NCI-H446 (cell line): ENCODE measurements at regions not wholly inside any gene's neighbourhood (a gene's known extent, or its start where the extent isn't known, plus 50 kb on each side); places are given as distances from the start of the nearest gene placed in this dataset.
"Not testable (repeated sequence)": the region's sequence is repeated elsewhere in the genome, so short reads cannot be mapped to it uniquely, and the experiment has no call there.

Experiments
- DNase-seq, 2 experiments: peaks; one replicate each; lab custom pipeline; 2025; lab: John Stamatoyannopoulos, UW

GRCh38 chr17:445839-446238 is 93.2 kb upstream of the RPH3AL start, which contains the start of gene RFLNB:
RFLNB (minus strand) TSS chr17:445939.
- not testable (repeated sequence) for DNase-seq

- no peak for DNase-seq
Measured at GRCh38 chr17:444879-445454, 92.4 kb upstream of the RPH3AL start.

DNA sequence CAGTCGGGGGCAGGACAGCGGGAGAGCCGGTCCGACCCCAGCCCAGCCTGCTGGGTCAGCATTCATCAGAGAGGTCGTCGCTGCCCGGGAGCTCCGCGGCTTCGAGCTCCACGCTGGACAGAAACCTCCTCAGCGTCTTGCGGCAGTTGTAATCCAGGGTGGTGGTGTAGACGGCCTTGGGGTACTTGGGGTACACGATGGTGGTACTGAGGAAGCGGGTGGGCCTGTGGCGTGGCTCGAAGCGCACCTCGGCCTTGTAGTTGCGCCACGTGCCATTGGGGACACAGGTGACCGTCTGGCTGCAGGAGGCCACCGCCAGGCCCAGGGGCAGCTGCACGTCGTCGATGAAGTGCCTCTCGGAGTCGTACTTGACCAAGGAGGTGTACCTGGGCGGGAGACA is 90.5 kb upstream of the RPH3AL start:
- DNase-seq = no peak

DNA sequence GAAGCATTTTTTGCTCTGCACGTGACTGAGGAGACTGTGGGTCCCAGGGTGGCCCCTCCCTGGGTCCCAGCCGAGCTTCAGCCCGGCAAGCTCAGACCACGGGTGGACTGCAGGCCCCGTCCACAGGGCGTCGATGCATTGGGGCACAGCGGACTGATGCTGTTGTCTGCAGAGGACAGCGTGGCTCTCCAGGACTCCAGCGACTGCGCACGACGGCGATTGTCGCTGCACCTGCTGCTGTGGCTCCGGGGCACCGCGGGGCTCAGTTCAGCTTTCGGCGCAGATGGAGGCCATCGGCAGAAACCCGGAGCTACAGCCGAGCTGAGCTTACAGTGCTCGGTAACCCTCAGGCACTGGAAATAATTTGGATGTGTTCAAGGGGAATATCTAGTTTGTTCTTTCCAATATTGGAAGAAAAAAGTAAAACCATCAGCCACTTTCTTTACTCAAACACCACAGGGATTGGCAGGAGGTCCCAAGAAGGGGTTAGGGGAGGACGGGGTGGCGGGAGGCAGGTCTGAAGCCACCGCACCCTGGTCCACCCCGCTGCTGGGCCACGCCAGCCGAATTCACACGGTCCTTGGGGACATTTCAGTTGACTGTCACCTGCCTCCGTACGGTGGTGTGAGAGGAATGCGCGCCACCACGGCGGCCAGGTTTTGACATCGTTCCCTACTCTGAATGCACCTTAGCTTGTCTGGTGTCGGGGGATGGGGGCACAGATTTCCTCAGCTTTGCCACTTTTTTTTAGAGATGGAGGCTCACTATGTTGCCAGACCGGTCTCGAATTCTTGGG is 88.7 kb upstream of the RPH3AL start:
- no peak for DNase-seq

DNA sequence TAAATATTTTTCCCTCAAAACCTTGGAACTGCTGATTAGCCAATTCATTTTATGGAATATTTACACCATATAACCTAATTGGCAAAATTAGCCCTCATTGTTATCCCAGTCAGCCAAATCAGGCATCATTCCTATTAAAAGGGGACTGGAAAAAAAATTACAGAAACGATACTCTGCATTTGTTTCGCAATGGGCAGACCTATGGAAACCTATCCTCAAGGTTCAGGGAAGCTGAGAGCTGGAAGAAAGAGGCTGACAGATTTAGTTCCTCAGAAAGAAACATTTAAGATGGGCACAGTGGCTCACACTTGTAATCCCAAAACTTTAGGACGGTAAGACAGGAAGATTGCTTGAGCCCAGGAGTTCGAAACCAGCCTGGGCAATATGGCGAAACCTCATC is 85.6 kb upstream of the RPH3AL start:
- DNase-seq = no peak

DNA sequence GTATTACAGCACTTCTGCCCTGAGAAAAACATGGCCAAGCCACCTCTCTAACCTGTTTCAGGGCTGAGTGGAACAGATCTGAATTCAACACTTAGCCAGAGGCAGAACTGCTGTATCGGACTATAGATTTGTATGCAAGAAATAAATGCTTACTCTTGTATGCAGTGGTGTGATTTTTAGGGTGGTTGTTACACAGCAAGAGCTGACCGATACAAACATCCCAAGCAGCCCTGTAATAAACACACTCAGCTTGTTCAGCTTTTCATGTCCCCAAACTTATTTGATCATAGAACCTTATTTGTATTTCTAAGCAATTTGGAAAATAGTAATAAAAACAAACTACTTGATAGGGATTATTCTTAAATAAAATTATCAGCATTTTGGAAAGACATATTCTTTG is 84.9 kb upstream of the RPH3AL start:
- DNase-seq = no peak

DNA sequence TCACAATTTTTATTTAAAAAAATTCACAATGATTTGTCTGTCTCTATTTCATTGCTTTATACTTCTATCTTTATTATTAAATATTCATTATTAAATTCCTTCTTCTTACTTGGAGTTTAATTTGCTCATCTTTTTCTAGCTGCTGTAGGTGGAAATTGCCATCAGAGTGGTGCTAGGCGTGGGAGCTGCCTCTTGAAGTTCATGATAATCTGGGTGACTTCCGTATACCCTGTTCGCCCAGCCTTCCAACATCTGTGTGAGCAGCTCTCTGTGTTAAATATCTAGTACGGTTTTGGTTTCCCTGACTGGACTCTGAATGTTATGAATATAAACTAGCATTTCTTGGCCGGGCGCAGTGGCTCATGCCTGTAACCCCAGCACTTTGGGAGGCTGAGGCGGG is 84.0 kb upstream of the RPH3AL start:
- DNase-seq = no peak

DNA sequence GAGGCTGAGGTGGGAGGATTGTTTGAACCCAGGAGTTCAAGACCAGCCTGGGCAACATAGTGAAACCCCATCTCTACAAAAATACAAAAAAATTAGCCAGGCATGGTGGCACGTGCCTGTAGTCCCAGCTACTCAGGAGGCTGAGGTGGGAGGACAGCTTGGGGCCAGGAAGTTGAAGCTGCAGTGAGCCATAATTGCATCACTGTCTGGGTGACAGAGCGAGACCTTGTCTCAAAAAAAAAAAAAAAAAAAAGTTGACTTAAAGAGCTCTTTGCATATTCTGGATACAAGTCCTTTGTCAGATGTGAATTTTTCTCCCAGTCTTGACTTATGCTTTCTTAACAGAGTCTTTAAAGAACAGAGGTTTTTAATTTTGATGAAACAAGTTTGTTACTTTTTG is 79.9 kb upstream of the RPH3AL start:
- not testable (repeated sequence) for DNase-seq

DNA sequence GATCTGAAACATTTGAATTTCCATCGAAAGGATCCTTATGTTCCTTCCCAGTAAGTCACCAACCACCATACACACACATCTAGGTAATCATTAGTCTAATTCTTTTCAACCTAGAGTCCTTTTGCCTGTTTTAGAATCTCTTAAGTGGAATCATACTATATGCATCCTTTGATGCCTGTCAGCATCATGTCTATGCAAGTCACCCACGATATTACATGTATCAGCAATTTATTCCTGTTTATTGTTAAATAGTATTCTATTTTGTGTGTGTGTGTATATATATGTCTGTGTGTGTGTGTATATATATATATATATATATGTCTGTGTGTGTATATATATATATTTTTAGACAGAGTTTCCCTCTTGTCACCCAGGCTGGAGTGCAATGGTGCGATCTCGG is 78.9 kb upstream of the RPH3AL start:
- DNase-seq = no peak

DNA sequence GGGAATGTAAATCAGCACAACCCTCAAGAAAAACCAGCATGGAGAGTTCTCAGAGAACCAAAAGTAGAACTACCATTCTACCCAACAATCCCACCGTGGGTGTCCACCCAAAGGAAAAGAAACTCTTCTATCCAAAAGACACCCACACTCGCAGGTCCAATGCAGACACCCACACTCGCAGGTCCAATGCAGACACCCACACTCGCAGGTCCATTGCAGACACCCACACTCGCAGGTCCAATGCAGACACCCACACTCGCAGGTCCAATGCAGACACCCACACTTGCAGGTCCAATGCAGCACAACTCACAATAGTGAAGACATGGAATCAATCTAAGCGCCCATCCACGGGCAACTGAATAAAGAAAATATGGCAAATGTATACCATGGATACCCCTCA is 77.0 kb upstream of the RPH3AL start:
- DNase-seq = no peak

DNA sequence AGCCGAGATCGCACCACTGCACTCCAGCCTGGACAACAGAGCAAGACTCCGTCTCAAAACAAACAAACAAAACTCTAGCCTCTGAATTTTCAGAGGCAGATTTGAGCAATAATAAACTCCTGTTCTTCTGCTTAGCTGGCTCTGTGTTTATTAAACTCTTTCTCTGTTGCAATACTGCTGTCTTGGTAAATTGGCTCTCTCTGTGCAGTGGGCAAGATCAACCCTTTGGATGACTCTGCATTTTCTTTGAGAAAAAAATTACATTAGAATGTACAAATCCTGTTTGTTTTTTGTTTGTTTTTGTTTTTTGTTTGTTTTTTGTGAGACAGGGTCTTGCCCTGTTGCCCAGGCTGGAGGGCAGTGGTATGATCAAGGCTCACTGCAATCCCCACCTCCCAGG is 75.8 kb upstream of the RPH3AL start:
- DNase-seq = no peak

- no peak for DNase-seq
Measured at GRCh38 chr17:427891-428290, 75.3 kb upstream of the RPH3AL start.

- DNase-seq = no peak
Measured at GRCh38 chr17:427327-427726, 74.7 kb upstream of the RPH3AL start.

DNA sequence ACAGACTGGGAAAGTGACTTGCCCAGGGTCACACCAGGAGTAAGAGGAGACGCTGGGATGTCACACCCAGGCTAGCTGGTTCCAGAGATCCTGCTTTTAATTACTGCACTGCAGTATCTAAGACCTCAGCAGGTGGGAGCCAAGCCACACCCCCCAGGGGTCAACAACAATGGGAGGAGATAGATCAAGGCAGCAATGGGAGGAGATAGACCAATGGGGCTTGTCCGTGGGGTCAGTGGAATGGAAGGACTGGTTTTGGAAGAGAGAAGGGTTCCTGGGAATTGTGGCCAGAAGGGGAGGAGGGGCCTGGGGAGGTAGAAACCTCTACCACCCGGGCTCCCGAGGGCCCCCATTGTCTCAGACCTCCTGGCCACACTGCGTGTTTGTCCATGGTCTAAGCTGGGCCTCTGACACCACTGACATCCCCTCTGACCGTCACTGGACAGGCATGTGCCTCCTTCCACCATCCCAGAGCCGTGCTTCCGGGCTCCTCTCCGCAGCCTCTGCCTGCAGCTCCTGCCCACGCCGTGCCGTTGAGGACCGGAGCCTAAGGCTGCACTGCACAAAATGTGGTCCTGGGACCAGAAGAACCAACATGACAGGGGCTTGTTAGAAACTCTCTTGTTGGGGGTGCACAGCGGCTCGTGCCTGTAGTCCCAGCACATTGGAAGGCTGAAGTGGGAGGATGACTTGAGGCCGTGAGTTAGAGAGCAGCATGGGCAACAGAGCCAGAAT is 69.8 kb upstream of the RPH3AL start:
- no peak for DNase-seq

DNA sequence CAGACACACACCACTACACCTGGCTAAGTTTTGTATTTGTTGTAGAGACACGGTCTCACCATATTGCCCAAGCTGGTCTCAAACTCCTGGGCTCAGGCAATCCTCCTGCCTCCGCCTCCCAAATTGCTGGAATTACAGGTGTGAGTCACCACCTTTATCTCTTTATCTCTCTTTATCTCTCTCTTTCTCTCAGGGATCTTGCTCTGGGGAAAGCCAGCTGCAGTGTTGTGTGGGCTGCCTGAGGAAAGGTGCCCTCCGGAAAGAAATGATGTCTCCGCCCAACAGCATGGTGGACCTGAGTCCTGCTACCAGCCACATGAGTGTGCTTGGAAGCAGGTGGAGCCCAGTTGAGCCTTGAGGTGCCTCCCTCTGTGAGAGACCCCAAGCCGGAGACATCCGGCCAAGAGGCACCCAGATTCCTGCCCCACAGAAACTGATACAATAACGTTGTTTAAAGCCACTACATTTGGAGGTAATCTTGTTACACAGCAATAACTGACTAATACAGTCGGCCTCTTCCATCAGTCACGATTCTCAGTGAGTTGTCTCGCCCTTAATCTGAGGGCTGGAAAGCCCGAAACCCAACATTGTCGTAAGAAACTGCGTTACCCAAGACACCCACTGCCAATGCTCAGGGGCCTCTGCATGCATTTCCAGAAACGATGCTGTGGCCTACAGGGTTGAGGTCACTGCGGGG is 68.0 kb upstream of the RPH3AL start:
- no peak for DNase-seq

DNA sequence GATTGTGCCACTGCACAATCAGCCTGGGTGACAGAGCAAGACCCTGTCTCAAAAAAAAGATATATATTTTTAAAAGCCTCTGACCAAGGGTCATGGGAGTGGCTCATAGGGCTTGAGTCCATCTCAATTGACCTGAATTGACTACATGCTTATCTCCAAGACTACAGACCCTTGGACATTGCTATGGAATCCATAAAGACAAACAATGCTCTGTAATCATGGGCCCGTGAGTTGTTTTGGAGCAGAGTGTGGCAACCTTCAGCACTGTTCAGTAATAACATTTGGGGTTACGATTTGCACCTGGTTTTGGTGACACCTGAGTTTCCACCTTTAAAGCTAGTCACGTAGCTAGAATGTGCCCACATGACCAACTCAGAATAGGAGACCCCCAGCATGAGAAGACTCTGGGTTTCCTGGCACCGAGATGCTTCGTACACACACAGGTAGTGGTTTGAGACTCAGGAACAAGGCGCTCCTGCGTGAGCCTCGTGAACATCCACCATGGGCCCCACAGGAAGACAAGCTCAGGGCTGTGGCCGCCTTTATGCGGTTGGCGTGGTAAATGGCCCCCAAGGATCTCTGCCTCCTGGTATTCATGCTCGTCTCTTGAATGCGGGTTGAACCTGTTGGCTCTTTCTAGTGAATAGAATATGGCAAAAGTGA is 66.6 kb upstream of the RPH3AL start:
- no peak for DNase-seq

- no peak for DNase-seq
Measured at GRCh38 chr17:418421-418751, 65.8 kb upstream of the RPH3AL start.

DNA sequence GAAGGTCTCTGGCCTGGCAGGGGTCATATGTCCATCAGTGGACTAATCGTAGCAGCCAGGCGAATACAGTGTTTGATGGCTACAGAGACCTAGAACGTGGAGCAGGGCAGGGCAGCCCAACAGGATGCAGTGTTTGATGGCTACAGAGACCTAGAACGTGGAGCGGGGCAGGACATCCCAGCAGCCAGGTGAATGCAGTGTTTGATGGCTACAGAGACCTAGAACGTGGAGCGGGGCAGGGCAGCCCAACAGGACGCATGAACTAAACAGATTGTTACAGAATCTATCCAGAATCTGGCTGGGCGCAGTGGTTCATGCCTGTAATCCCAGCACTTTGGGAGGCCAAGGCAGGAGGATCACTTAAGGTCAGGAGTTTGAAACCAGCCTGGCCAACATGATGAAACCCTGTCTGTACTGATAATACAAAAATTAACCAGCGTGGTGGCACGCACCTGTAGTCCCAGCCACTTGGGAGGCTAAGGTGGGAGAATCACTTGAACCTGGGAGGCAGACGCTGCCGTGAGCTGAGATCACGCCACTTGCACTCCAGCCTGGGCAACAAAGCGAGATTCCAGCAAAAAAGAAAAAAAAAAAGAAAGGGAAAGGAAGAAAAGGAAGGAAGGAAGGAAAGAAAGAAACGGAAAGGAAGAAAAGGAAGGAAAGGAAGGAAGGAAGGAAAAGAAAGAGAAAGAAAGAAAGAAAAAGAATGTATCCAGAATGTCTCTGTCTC is 65.2 kb upstream of the RPH3AL start:
- DNase-seq = no peak

- no peak for DNase-seq
Measured at GRCh38 chr17:416293-417206, 63.9 kb upstream of the RPH3AL start.

- no peak for DNase-seq
Measured at GRCh38 chr17:413706-414380, 61.2 kb upstream of the RPH3AL start.
